OCI-LY7 (cell line): ENCODE measurements at regions not wholly inside any gene's neighbourhood (a gene's known extent, or its start where the extent isn't known, plus 50 kb on each side); places are given as distances from the start of the nearest gene placed in this dataset.

Source experiments
- BruUV-seq: library from RNA; stranded (reverse); fragments of 400-500 nt; replicated peaks from 2 replicates; lab custom pipeline; 2021; lab: Mats Ljungman, UMichigan
- CTCF ChIA-PET: fragments of 300-600 bp; sonication (Branson Sonifier 250); formaldehyde crosslinking; loops from one replicate; lab custom pipeline; 2022; ENCODE audit warnings: antibody characterized with exemption; ENCODE audit not compliant: unreplicated experiment; lab: Charles Lee
- POLR2A ChIA-PET: fragments of 300-600 bp; sonication (Branson Sonifier 250); formaldehyde crosslinking; loops from one replicate; lab custom pipeline; 2022; ENCODE audit warnings: antibody characterized with exemption; lab: Charles Lee
- DNase-seq: peaks from one replicate; pipeline ENCODE4 v3.0.0-alpha.2; 2015; ENCODE audit warnings: low spot score
- H2AFZ ChIP-seq: fragments of 200-600 bp; sonication (generic), shearing (Covaris generic); 2 replicates; pipeline ENCODE4 v1.6.1; 2014; ENCODE audit warnings: mild to moderate bottlenecking, antibody characterized with exemption, low read length, moderate library complexity
- H3K27ac ChIP-seq: fragments of 200-600 bp; sonication (generic); 2 replicates; pipeline ENCODE4 v1.5.1; 2014; ENCODE audit warnings: mixed run types, low read depth, mild to moderate bottlenecking, moderate library complexity, low read length, inconsistent platforms; ENCODE audit not compliant: poor library complexity, severe bottlenecking
- H3K36me3 ChIP-seq: fragments of 200-600 bp; sonication (generic); 2 replicates; pipeline ENCODE4 v1.6.1; 2014; ENCODE audit warnings: mild to moderate bottlenecking, antibody characterized with exemption, low read length, moderate library complexity, mixed read lengths; ENCODE audit not compliant: insufficient read depth
- H3K4me1 ChIP-seq: fragments of 200-600 bp; sonication (generic); 2 replicates; pipeline ENCODE4 v1.5.1; 2014; ENCODE audit warnings: mild to moderate bottlenecking, low read length; ENCODE audit not compliant: insufficient read depth, poor library complexity, severe bottlenecking
- H3K4me2 ChIP-seq: fragments of 200-600 bp; sonication (generic); 2 replicates; pipeline ENCODE4 v1.6.1; 2014; ENCODE audit warnings: mild to moderate bottlenecking, low read length
- H3K4me3 ChIP-seq: fragments of 200-600 bp; sonication (generic); 2 replicates; pipeline ENCODE4 v1.5.1; 2014; ENCODE audit warnings: mild to moderate bottlenecking, low read depth, low read length; ENCODE audit not compliant: poor library complexity, severe bottlenecking
- H3K79me2 ChIP-seq: fragments of 200-600 bp; sonication (generic); 2 replicates; pipeline ENCODE4 v1.6.1; 2016; ENCODE audit warnings: low read depth, mild to moderate bottlenecking, low read length, moderate library complexity, mixed read lengths; ENCODE audit not compliant: insufficient read depth
- H3K9me2 ChIP-seq: fragments of 200-600 bp; sonication (generic); 2 replicates; pipeline ENCODE4 v1.6.1; 2016; ENCODE audit warnings: mild to moderate bottlenecking, low read length, mixed read lengths; ENCODE audit not compliant: insufficient read depth
- H3K9me3 ChIP-seq: fragments of 200-600 bp; sonication (generic); 2 replicates; pipeline ENCODE4 v1.6.1; 2014; ENCODE audit warnings: mild to moderate bottlenecking, mixed run types, low read length, mixed read lengths
- H4K20me1 ChIP-seq: fragments of 200-600 bp; sonication (generic); 2 replicates; pipeline ENCODE4 v1.6.1; 2014; ENCODE audit warnings: mild to moderate bottlenecking, antibody characterized with exemption, low read length, moderate library complexity, mixed read lengths; ENCODE audit not compliant: insufficient read depth
- EZH2phosphoT487 ChIP-seq: fragments of 200-600 bp; sonication (generic); IDR thresholded peaks from 2 replicates; pipeline ENCODE4 v1.6.1; 2018; ENCODE audit warnings: low read depth, borderline replicate concordance, mild to moderate bottlenecking, mixed run types, antibody characterized with exemption, low read length, moderate library complexity, mixed read lengths
- intact Hi-C: fragments of 100-400 bp; cut with micrococcal nuclease; formaldehyde crosslinking; loops from one replicate; pipeline ENCODE4 v1.10.0; 2022; ENCODE audit not compliant: unreplicated experiment
- TF ChIP-seq, protein P1 (sequence below): fragments of 200-600 bp; sonication (generic); conservative IDR thresholded peaks from 2 replicates; pipeline ENCODE4 v1.5.1; 2014; ENCODE audit warnings: mild to moderate bottlenecking, antibody characterized with exemption, low read length, moderate library complexity, mixed read lengths

GRCh38 chr13:97106323-97106722, 112.0 kb upstream of the OXGR1 start:
- TF ChIP-seq, protein P1, sequence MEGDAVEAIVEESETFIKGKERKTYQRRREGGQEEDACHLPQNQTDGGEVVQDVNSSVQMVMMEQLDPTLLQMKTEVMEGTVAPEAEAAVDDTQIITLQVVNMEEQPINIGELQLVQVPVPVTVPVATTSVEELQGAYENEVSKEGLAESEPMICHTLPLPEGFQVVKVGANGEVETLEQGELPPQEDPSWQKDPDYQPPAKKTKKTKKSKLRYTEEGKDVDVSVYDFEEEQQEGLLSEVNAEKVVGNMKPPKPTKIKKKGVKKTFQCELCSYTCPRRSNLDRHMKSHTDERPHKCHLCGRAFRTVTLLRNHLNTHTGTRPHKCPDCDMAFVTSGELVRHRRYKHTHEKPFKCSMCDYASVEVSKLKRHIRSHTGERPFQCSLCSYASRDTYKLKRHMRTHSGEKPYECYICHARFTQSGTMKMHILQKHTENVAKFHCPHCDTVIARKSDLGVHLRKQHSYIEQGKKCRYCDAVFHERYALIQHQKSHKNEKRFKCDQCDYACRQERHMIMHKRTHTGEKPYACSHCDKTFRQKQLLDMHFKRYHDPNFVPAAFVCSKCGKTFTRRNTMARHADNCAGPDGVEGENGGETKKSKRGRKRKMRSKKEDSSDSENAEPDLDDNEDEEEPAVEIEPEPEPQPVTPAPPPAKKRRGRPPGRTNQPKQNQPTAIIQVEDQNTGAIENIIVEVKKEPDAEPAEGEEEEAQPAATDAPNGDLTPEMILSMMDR, result no peak
- TF ChIP-seq EZH2phosphoT487, result no peak
- H2AFZ ChIP-seq, result no peak overlapping the region
- H3K9me3 ChIP-seq, result no peaks in the 10 kb centered on the region
- intact Hi-C loops, result no loop called here
- H3K79me2 ChIP-seq, result no peaks in the 10 kb centered on the region
- DNase-seq, result no peak
- no peak overlapping the region for H3K4me3 ChIP-seq
- H3K27ac ChIP-seq, result no peak overlapping the region
- ChIA-PET CTCF (no interaction called here), POLR2A (no interaction called here)
- H3K36me3 ChIP-seq, result no peaks in the 10 kb centered on the region
- no peaks in the 10 kb centered on the region for H3K9me2 ChIP-seq
- no peaks in the 10 kb centered on the region for H3K4me1 ChIP-seq
- no TSS peak for BruUV-seq
- H3K4me2 ChIP-seq, result no peak overlapping the region
- no peaks in the 10 kb centered on the region for H4K20me1 ChIP-seq

DNA sequence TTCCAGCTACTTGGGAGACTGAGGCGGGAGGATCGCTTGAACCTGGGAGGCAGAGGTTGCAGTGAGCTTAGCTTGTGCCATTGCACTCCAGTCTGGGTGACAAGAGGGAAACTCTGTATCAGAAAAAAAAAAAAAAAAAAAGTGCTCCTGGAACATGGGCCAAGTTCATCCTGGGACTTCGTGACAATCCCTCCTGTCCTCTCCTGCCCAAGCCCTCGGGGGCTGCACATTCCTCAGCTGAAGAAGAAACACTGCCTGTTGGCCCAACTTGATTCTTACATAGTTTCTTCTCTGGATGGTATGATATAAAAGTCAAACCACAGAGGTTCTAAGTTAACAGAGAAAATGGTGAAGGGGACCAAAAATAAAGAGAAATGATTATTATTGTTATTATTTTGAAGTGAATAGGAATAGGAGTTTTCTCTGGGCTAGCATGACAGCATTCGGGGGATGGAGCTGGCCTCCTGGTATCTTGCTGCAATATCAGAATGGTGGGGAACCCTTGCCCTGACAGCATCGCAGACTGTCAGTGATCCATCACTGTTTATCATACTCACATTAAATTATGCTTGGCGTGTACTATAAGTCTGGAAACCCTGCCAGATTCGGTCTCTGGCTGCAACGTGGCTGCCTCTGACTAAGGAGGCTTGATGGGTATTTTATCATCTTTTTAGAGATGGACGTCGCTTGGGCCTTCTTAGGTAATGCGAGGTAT, 113.7 kb upstream of the OXGR1 start:
- intact Hi-C loops, result no loop called here
- no peak overlapping the region for H2AFZ ChIP-seq
- no peaks in the 10 kb centered on the region for H3K36me3 ChIP-seq
- BruUV-seq, result no TSS peak
- H3K4me1 ChIP-seq, result no peaks in the 10 kb centered on the region
- H3K9me2 ChIP-seq, result no peaks in the 10 kb centered on the region
- CTCF ChIA-PET, result no interaction called here
- no peak for DNase-seq
- H3K9me3 ChIP-seq, result no peaks in the 10 kb centered on the region
- POLR2A ChIA-PET, result no interaction called here
- no peaks in the 10 kb centered on the region for H4K20me1 ChIP-seq
- no peak overlapping the region for H3K4me3 ChIP-seq
- TF ChIP-seq EZH2phosphoT487, result no peak
- TF ChIP-seq, protein P1, result no peak
- H3K79me2 ChIP-seq, result no peaks in the 10 kb centered on the region
- H3K4me2 ChIP-seq, result no peak overlapping the region
- no peak overlapping the region for H3K27ac ChIP-seq

DNA sequence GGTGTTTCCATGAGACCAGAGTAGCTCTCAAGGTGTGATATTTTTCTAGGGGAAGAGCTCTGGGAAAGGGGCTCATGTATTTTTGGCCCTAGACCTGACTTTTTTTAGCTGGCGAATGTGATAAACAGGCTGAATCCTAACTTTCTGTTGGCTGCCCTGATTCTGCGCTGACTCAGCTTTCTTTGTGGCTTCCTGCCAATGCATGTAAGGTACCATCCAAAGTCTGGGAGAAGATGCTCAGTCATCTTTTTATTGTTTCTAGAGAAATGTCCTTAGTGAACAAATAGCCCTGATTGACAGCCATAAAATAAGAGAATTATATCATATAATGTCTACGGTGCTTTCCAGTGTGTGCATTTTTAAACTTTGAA, 113.6 kb upstream of the MBNL2 start:
- no TSS peak for BruUV-seq

More for the DNA sequence above, 113.6 kb upstream of the MBNL2 start:
- H3K9me2 ChIP-seq, result no peaks in the 10 kb centered on the region
- no peak overlapping the region for H3K4me3 ChIP-seq
- H4K20me1 ChIP-seq, result no peaks in the 10 kb centered on the region
- H3K4me1 ChIP-seq, result no peaks in the 10 kb centered on the region
- H3K4me2 ChIP-seq, result no peak overlapping the region
- H3K36me3 ChIP-seq, result no peaks in the 10 kb centered on the region
- CTCF ChIA-PET, result no interaction called here
- no peaks in the 10 kb centered on the region for H3K9me3 ChIP-seq
- H2AFZ ChIP-seq, result no peak overlapping the region
- no peak for DNase-seq
- H3K27ac ChIP-seq, result no peak overlapping the region
- H3K79me2 ChIP-seq, result no peaks in the 10 kb centered on the region
- TF ChIP-seq, protein P1, result no peak
- no peak for TF ChIP-seq EZH2phosphoT487
- POLR2A ChIA-PET, result no interaction called here
- intact Hi-C loops, result no loop called here
